Esophagus squamous epithelium (tissue), 4 donors: ENCODE measurements at regions not wholly inside any gene's neighbourhood (a gene's known extent, or its start where the extent isn't known, plus 50 kb on each side); places are given as distances from the start of the nearest gene placed in this dataset.

ENCODE experiments used
- POLR2A ChIP-seq, 4 donors: fragments of 450-650 bp; IDR thresholded peaks; one replicate each; pipeline ENCODE4 v1.6.1; 2017; ENCODE audit warnings: antibody characterized with exemption in 4 of 4, mild to moderate bottlenecking in 4 of 4, moderate library complexity in 3 of 4
- TF ChIP-seq, protein P1 (sequence below), 6 experiments: fragments of 450-650 bp in 4 of 6; fragments of 200-600 bp in 2 of 6; sonication (generic) in 2 of 6; IDR thresholded peaks; one replicate each; pipeline ENCODE4 v1.5.1; 2016 to 2019; ENCODE audit warnings: antibody characterized with exemption in 6 of 6, mild to moderate bottlenecking in 4 of 6, moderate library complexity in 4 of 6

DNA sequence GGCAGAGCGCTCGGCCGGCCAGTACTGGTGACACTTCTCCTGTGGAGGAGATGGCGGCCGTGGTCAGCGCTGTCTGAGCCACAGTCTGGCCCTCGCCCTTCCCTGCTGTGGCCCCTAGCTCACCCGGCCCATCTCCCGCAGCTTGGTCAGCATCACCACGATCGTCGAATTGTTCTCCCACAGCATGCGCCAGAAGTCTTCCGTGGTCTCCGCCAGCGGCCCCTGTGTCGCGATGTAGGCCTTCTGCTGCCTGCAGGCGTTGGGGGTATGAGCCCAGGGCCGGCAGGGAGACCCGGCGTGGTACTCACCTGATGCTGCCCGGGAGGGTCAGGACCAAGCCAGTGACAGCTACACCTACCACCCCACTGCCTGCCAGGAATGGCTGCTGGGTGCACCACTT, 130.1 kb downstream of the PTPRS start:
- TF ChIP-seq, protein P1, sequence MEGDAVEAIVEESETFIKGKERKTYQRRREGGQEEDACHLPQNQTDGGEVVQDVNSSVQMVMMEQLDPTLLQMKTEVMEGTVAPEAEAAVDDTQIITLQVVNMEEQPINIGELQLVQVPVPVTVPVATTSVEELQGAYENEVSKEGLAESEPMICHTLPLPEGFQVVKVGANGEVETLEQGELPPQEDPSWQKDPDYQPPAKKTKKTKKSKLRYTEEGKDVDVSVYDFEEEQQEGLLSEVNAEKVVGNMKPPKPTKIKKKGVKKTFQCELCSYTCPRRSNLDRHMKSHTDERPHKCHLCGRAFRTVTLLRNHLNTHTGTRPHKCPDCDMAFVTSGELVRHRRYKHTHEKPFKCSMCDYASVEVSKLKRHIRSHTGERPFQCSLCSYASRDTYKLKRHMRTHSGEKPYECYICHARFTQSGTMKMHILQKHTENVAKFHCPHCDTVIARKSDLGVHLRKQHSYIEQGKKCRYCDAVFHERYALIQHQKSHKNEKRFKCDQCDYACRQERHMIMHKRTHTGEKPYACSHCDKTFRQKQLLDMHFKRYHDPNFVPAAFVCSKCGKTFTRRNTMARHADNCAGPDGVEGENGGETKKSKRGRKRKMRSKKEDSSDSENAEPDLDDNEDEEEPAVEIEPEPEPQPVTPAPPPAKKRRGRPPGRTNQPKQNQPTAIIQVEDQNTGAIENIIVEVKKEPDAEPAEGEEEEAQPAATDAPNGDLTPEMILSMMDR (IDR thresholded peaks at IDR 0.05), result no peak
- TF ChIP-seq POLR2A (IDR thresholded peaks at IDR 0.05), result no peak
